Right lung (tissue), 2 donors: ENCODE measurements at regions not wholly inside any gene's neighbourhood (a gene's known extent, or its start where the extent isn't known, plus 50 kb on each side); places are given as distances from the start of the nearest gene placed in this dataset.
A peak's percentile ranks its signal among the peaks of the same experiment; 100 is the strongest.
"Not testable (repeated sequence)": the region's sequence is repeated elsewhere in the genome, so short reads cannot be mapped to it uniquely, and the experiment has no call there.

Experiments
- DNase-seq, 2 donors: peaks; one replicate each; pipeline ENCODE4 v3.0.0-alpha.2; 2013

DNA sequence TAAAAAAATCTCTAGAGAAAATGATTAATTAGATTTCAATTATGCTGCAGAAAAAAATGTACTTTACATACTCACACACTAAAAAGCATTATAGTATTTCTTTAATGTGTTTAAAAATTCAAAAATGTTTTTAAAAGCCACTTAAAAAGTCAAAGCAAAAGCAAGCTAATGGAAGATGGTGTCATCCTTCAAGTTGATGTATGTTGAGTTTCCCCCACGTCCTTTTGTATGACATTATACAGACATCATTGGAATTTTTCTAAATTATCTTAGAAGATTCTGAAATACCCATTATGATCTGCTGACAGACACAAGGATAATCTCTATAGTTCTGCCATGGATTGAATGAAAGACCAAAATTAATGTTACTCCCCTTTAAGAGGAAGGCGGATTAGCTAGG, 393.7 kb upstream of the TENM3 start:
- DNase-seq, result no peak

DNA sequence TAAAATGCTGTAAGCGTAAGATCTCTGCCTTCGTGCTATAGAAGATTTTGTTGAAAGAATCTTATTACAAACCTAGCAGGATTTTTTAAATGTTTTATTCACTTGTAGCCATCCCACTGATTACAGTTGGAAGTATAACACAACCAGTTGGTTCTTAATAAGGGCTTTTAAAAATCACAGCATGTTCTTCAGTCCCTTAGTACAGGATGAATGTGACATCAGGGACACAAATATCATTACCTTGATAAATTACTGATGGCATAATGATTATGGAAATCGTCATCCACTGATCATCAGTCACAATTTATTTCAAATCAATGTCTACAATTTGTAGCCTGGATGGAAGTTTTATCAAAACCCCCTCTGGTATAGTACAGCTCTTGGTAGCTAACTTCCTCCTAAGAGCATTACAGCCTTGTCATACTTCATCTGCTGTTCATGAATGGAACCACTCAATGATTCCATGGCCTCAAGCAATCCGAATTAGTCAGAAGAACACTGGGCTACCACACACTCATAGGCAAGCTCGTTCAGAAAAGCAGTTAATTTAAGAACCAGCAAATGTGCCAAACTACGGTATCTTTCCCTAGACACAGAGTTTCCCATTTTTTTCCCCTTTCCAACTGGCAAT, 389.2 kb upstream of the TENM3 start:
- no peak for DNase-seq

DNA sequence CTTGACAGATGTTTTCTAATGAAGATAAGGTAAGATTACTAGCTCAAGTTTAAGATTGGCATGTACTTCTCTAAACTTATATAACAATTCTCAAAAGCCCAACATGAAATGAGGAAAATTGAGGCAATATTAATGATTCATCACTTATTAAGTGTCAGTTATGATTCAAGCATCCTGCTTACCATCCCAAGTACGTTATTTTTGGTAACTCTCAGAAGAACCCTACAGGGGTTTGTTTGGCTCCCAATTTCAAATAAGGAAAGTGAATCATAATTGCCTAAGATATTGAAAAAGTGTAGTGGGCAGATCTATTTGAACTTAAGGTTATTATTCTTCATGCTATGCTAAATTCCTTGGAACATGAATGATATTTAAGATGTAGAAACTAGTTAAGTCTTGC, 387.9 kb upstream of the TENM3 start:
- no peak for DNase-seq

DNA sequence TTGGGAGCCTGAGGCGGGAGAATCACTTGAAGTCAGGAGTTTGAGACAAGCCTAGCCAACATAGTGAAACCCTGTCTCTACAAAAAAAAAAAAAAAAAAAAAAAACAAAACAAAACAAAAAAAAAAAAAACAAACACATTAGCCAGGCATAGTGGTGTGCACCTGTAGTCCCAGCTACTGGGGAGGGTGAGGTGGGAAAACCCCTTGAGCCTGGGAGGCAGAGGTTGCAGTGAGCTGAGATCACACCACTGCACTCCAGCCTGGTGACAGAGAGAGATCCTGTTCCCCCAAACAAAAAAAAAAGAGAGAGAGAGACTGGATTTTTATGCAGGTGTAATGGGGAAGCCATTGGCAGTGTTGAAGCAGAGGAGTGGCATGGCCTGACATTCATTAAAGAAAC, 385.7 kb upstream of the TENM3 start:
- DNase-seq, result not testable (repeated sequence)

DNA sequence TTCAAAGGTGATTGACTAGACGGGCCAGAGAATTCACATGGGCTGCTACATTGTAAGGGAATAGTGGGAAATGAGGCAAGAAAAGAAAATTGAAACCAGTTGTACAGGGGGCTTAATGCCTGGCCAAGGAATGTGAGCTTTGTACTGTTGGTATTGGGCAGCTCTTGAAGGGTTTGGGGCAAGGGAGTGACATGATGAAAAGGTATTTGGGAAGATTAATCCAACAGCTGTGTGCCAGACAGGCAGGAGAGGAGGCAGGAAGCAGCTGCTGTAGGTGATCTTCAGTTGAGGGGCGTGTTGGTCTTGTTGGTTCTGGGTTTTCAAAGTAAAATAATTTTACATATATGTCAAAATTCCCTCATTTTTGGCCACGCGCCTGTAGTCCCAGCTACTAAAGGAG, 384.5 kb upstream of the TENM3 start:
- DNase-seq, result no peak

DNA sequence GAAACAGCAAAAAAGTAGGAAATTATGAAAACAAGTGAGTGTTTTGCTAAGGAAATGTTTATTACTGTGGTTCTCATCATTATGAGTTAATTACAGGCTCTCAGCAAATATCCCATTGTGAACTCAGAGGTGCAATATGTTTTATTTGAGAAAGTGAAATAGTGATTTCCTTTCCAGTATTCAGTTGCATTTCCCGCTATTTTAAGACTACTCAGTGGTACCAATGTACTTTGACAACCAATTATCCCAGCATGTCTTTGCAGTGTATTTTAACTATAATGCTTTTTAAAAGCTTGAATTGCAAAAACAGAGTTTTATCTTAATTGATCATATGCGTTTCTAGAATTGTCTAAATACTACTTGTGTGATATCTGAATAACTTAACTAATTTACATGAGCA, 383.8 kb upstream of the TENM3 start:
- no peak for DNase-seq

DNA sequence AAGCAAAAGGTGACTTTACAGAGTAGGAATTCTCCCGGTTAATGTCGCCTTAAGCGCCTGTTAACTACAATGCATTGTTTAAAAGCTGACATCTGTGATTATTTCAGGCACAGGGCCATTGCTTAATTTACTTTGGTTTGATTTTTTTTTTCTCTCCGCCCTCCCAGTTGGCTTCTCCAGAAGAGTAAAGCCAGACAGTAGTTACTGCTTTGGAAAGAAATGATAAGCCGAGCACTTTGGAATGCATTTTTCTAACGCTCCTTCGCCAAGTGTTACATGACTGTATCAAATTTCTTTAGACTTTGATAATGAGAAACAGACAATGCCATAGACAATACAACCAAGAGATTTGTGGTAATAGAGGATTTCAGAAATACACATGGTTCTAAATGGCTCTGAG, 383.0 kb upstream of the TENM3 start:
- DNase-seq, result no peak

DNA sequence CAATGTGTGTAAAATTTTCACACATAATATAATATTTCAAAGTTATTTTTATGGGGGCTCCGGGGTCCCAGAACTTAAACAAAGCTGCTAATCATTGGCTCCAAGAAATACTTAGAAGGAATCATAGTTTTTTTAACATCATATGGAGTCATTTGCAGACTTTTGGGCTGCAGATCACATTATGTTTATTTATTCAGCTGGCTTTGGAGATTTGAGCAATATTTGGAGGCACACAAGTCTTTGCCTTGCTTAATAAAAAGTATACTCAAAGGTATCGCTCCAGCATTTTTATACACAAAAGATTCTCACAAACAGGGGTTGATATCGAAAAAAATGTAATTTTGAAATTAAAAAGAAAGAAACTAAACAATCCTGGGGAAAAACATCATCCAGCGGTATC, 382.5 kb upstream of the TENM3 start:
- no peak for DNase-seq

DNA sequence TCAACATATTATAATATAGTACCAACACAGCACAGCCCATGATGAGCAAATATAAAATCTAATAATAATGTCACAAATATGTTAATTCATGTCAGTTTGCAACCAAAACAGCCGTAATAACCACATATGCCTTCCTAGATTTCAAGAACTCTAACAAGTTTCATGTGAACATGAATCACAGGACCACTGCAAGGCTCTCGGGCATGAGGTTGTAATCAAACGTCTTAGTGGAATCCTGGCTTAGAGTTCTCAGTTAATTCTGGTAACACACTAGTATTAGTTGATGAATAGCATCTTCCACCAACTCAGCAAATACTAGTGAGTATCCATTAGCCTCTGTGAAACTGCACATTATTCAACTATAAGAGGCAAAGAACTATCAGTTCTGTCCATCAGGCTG, 379.3 kb upstream of the TENM3 start:
- no peak for DNase-seq

DNA sequence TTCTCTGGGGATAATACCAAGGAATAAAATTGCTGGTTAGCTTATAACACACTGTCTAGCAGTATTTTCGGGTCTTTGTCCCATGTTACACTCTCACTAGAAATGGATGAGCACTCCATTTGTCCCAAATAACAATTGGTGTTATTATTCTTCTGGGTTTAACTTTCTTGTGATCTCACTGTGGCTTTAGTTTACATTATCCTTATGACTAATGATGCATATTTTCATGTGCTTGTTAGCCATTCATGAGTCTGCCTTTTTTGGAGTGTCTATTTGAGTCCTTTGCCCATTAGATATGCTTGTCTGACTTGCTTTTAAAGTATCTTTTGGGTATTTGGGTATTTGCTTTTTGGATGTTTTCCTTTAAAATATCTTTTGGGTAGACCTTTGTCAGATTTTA, 372.9 kb upstream of the TENM3 start:
- no peak for DNase-seq

DNA sequence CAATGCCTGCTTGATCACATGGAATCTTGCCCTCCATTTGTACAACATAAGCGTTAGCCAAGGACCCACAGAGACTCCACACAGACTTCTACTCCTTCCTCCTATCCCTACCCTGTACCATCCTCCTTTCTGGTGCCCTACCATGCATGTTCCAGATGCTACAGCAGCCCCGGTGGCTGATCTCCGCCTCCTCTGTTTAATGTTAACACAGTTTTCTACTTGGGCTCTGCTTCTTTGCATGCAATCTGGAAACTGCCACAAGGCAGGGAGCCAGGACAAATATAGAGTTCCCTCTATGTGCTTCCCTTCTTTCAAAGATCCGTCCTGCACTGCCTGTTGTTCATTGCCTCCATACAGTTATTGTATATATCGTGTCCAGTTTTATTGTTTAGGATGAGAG, 368.6 kb upstream of the TENM3 start:
- DNase-seq, result no peak

DNA sequence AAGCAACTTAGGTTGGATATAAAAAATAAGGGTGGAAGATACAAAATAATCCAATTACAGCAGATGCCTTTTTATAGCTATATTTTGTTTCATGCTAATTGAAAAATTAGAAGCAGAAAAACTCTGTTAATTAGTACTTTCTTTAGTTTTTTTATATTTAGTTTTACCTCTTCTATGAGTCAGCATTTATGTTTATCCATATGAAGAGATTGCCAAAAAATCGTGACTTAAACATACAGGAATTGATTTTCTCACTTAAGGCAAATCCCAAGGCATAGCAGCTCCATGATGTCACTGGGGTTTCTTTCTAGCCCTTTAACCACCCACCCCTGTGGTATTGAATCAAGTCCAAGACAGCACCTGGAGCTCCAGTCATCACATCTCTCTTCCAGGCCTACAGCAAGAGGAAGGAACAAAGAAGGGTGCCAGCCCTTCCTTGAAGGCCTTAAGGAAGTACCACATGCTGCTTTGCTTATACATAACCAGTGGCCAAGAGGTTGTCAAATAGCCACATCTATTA, 365.8 kb upstream of the TENM3 start:
- no peak for DNase-seq

DNA sequence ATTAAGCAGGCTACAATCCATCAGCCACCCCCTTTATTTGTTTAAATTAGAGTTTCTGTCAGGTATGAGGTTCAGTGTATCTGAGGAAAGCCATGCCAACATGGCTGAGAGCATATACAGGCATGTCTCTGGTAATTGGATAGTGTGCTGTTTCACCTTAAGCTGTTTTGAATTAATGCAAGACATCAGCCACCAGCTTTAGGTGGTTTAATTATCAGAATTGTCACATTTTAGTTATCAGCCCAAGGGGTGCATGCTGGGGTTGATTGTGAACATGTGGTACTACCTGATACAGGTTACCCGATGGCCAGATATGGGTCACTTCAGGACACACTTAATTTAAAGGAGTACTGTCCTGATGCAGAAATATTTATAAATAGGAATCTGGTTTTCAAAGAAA, 353.2 kb upstream of the TENM3 start:
- no peak for DNase-seq

DNA sequence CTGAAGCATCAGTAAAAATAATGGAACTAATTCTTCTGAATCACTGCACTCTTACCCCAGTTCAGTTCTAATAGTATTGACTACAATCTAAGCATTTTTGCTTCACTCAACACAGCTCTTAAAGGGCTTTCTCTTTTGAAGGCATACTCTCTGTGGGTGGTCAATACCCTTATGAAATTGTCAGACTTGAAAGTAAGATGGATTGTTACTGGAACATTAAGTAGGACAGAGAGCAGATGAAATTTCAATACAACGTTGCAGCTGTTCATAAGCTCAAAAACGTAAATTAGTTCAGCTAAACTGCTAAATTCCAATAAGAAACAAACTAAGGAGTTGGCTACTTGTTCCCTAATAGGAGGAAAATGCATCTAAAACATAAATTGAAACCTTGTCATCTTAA, 352.3 kb upstream of the TENM3 start:
- DNase-seq, result peak; percentile 11 to 24

DNA sequence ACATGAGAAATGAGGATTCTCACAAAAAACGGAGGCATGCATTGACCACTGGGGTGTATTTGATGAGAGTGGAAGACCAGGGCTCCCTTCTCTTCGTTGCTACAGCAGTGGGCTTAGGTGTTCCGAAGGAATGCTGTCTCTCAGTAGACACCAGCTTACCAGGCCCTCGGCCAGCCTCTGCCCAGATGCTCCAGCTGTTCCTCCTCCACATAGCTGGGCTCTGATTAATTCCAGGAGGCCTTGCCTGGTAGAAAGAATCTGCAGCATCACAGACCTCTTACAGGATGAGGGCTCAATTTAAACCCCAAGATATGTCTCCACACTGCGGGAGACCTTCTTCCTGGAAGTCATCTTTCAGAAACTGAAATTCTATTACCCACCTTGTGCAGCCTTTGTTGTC, 346.6 kb upstream of the TENM3 start:
- no peak for DNase-seq

DNA sequence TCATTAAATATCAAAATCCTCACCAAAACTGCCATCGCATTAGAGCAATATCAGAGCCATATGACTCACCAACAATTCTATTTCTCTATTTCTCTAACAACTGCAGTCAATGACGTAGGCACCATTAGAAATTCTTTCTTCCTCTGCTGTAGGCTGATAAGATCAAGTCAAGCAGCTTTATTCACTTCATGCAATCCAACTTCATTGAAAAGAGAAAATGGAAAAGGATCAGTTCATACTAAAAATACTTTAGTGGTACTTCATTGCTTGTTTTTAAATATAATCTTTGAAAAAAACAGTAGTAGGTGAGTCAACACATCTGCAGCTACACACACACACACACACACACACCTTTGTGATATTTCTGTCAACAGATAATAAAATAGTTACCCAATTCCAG, 345.3 kb upstream of the TENM3 start:
- no peak for DNase-seq

DNA sequence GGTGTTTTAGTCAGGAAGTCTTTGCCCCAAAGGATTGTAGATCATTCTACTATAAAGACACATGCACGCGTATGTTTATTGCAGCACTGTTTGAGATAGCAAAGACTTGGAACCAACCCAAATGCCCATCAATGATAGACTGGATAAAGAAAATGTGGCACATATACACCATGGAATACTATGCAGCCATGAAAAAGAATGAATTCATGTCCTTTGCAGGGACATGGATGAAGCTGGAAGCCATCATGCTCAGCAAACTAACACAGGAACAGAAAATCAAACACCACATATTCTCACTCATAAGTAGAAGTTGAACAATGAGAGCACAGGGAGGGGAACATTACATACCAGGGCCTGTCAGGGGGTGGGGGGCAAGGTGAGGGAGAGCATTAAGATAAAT, 340.8 kb upstream of the TENM3 start:
- DNase-seq, result not testable (repeated sequence)

DNA sequence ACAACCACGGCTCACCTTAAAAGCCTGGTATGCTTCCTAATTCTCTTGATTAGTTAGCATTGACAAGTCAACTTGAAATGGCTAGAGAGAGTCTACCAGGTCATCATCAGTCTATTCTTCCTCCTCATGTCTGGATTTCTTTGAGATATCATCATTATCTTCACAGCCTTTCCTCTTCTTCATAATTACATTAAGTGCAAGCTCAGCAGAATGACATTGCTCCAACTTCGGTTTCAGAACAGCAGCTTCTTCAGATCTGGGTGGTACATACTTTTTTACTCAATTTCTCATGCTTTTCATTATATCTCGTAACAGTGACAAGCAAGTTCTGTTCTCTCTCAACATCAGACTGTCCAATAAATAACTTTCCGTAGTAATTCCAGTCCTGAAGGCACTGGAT, 337.5 kb upstream of the TENM3 start:
- DNase-seq, result no peak

DNA sequence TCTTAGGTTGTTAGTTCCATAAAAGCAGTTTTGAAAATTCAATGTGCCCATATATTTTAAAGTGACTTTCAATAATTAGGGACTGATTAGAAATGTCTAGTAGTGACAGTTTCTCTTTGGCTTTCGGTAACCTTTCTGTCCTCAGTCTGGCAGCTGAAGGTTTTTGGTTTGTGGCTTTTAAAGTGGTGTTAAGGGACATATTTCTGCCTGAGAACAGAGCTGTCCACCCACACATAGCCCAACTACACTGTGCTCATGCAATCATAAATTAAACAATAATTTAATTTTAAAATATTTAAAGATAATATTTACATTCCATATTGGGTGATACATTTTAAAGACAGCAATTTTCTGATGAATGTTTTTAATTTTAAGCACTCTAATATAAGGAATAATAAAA, 335.0 kb upstream of the TENM3 start:
- no peak for DNase-seq

DNA sequence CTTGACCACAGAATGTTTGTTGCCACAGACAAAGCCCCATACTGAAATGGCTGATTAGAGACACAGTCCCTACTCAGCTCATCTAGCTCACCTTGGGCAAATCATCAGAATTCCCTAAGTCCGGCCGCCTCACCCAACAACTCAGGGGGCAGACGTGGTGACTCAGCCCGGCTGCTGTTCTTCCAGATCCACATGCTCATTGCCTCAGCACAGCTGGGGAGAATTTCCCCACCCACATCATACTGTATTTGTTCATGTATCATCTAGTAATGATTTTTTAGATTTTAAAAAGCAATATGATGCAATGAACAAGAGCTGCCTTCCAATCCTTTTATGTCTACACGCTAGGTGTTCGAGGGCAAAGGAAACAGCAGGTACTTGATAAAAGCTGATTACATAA, 333.8 kb upstream of the TENM3 start:
- DNase-seq, result no peak

DNA sequence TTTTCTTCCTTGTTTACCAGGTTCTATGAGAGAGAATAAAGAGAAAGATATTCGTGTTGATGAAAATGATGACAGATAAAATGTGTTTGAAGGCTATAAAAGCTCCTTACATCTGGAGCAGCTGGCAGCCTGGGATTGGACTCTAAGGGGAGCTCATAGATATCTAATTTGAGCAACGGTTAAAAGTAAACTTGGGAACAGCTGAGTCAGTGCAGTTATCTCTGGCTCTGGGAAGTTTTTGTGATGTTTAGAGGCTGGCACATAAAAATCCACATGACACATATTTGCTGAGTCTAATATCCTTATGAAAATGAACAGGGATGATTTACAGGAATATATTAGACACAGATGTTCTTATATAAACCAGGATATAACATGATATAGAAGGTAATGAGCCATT, 331.8 kb upstream of the TENM3 start:
- DNase-seq, result peak in 1 of 2 donors; percentile 13

DNA sequence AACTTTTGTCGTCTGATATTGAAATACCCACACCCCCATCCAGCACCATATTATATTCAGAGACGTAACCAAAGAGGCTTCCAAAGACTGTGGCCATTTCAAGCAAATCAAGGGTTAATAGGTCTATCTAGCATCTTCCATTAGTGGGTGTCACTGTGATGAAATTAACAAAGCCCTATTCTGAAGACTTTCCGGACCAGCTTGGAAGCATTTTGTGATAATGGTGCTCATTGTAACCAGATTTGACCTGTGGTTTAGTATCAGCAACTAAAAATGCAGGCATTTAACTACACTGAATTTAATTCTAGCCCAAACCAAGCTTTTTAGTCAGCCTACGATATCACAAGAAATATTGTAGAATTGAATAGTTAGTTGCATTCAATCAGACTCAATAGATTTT, 309.7 kb upstream of the TENM3 start:
- no peak for DNase-seq

DNA sequence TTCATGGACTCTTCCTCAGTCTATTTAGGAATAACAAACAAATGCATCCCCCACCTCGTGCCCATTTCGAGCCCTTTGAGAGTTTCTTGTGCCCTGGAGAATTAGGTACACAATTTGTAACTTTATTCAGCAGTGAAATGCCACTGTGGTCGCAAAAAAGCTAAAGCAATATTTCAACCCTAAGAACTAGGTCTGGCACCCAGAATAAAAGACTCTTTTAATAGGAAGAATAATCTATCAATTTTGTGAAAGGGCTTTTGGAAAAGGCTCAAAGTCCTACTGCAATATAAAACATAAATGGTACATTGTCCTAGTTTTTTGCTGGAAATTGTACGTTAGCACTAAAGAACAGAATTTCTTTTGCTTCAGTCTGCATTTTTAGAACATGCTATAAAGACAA, 304.6 kb upstream of the TENM3 start:
- no peak for DNase-seq

DNA sequence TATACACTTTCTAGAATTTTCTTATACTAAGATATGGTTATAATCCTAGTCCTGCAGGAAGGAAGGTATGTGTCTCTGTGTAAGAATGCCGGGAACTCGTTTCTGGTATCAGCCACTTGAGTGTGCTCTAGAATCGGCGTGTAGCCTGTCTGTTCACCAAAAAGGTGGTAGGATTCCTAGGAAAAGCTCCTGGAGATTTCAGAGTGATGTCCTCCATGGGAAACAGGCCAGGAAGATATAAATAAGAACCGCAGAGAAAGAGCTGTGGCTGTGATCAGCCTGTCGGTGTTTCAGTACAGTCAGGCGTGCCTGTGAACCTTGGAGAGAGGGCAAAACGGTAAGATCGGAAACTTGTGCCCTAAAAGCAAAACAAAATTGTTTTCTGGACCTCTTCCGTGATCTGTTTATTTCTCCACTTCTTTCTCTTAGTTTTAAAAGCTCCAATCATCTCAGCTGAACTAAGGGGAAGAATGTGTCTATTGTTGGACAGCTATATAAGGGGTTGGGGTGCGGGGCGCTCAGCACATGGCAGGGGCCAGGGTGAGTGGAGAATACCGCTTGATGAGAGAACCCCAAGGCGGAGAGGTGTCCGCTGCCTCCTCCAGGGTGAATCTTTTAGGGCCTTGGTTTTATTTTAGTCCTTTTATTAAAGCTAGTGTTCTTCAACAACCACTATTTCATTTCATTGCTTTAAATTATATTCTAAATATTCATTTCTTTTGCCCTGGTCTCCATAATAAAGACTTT, 303.8 kb upstream of the TENM3 start:
- no peak for DNase-seq
